BLaER1 (cell line): ENCODE measurements at regions not wholly inside any gene's neighbourhood (a gene's known extent, or its start where the extent isn't known, plus 50 kb on each side); places are given as distances from the start of the nearest gene placed in this dataset.
A peak's percentile ranks its signal among the peaks of the same experiment; 100 is the strongest.

Experiments
- H3K27ac ChIP-seq: shearing (Covaris generic); formaldehyde crosslinking; 2 replicates; pipeline ENCODE4 v1.8.1; 2022
- H3K27me3 ChIP-seq: shearing (Covaris generic); formaldehyde crosslinking; 2 replicates; pipeline ENCODE4 v1.8.1; 2022
- H3K36me3 ChIP-seq: shearing (Covaris generic); formaldehyde crosslinking; 2 replicates; pipeline ENCODE4 v1.8.1; 2022
- H3K4me1 ChIP-seq: shearing (Covaris generic); formaldehyde crosslinking; 2 replicates; pipeline ENCODE4 v1.8.1; 2022
- H3K4me2 ChIP-seq: shearing (Covaris generic); formaldehyde crosslinking; 2 replicates; pipeline ENCODE4 v1.8.1; 2022
- H3K4me3 ChIP-seq: shearing (Covaris generic); formaldehyde crosslinking; 2 replicates; pipeline ENCODE4 v1.8.1; 2022
- H3K9ac ChIP-seq: shearing (Covaris generic); formaldehyde crosslinking; 2 replicates; pipeline ENCODE4 v1.8.1; 2022
- H3K9me3 ChIP-seq: shearing (Covaris generic); formaldehyde crosslinking; 2 replicates; pipeline ENCODE4 v1.8.1; 2022
- H4K20me1 ChIP-seq: shearing (Covaris generic); formaldehyde crosslinking; 2 replicates; pipeline ENCODE4 v1.8.1; 2022
- Cebpa-rat ChIP-seq: shearing (Covaris generic); IDR thresholded peaks from 2 replicates; pipeline ENCODE4 v1.8.1; 2022

DNA sequence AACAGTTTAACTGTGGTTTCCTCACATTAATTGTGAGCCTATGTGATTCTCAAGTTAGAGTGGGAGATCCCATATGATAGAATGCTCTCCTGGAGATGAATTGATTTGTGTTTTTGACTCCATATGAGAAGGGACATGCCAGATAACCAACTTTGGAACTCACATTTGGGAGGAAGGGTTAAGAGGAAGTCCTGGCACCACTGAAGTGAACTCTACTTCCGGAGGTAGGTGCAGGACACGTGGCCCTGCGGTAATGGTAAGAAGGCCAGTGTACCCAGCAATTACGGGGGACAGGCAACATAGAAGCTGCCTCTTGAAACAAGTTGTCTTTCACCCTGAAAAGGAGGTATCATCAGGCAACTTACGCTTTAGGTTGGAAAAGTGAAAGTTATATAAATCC, 146.6 kb upstream of the RFX3 start:
- TF ChIP-seq Cebpa-rat: no peak
- no peaks in the 10 kb centered on the region for H3K27me3 ChIP-seq

DNA sequence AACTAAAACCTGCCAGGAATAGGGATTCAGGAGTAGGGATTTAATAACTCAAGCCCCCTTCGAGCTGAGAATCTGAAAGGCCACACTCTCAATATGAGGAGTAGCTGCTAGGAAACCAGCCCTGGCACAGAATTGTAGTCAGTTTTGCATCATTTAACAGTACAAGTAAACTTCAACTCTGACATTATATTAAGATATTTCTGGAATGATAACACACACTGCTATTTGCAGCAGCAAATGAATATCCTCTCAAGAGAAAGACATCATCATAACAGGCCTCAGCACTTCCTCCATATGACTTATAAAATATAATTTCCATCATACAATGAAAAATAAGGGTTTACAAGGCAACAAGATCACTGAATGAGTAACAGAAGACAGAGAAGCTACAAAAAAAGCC, 138.2 kb upstream of the RFX3 start:
- no peak for TF ChIP-seq Cebpa-rat
- Histone ChIP-seq H3K9me3 (no peaks in the 10 kb centered on the region), H4K20me1 (no peaks in the 10 kb centered on the region), H3K4me3 (no peak overlapping the region), H3K9ac (no peak overlapping the region), H3K36me3 (no peaks in the 10 kb centered on the region), H3K27me3 (no peaks in the 10 kb centered on the region), H3K4me2 (no peak overlapping the region), H3K27ac (no peak overlapping the region), H3K4me1 (no peaks in the 10 kb centered on the region)

More for the DNA sequence above, 146.6 kb upstream of the RFX3 start:
- no peaks in the 10 kb centered on the region for H3K36me3 ChIP-seq
- H3K9ac ChIP-seq: no peak overlapping the region
- no peak overlapping the region for H3K4me2 ChIP-seq
- no peak overlapping the region for H3K27ac ChIP-seq
- H3K4me3 ChIP-seq: no peak overlapping the region
- no peaks in the 10 kb centered on the region for H4K20me1 ChIP-seq
- H3K4me1 ChIP-seq: no peaks in the 10 kb centered on the region
- H3K9me3 ChIP-seq: no peaks in the 10 kb centered on the region

DNA sequence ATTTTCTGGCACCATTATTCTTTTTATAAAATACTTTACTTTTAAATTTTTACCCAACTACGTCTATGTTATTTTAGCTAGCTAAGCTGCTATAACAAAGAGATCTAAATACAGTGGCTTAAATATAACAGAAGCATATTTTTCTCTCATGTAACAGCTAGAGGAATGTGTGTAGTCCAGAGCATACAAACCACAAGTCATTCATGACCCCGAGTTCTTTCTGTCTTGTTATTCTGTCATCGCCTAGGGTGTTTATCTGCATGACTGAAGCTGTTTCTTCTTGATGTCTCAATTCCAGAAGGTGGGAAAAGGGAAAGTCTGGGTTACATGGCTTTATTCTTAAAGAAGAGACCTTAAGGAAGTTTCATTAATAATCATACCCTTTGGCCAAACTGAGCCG, 136.9 kb upstream of the RFX3 start:
- Histone ChIP-seq H3K9me3 (no peaks in the 10 kb centered on the region), H3K9ac (no peak overlapping the region), H3K4me3 (no peak overlapping the region), H3K4me2 (no peak overlapping the region), H3K27ac (no peak overlapping the region), H3K27me3 (no peaks in the 10 kb centered on the region), H3K36me3 (no peaks in the 10 kb centered on the region), H4K20me1 (no peaks in the 10 kb centered on the region), H3K4me1 (no peaks in the 10 kb centered on the region)
- TF ChIP-seq Cebpa-rat: no peak

DNA sequence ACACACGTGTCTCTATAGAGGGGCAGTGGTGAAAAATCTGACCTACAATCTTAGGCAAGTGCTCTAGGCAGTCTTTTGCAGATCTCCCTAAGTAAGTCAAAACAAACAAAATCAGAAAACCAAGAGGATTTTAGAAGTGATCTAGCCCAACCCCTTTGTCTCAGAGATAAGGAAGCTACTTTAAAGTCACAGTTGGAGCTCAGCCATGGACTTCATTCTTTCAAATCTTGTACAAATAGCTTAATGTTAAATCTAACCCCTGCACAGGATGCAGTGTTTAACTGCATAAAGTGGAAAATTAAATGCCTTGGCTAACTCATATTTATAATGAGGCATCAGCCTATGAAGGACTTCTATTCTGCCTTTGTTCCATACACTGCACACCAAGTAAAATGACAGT, 135.1 kb upstream of the RFX3 start:
- no peak overlapping the region for H3K9ac ChIP-seq
- no peak overlapping the region for H3K27ac ChIP-seq
- no peaks in the 10 kb centered on the region for H3K9me3 ChIP-seq
- no peak overlapping the region for H3K4me2 ChIP-seq
- no peaks in the 10 kb centered on the region for H3K36me3 ChIP-seq
- H3K4me1 ChIP-seq: no peaks in the 10 kb centered on the region
- H4K20me1 ChIP-seq: no peaks in the 10 kb centered on the region
- no peaks in the 10 kb centered on the region for H3K27me3 ChIP-seq
- H3K4me3 ChIP-seq: no peak overlapping the region
- no peak for TF ChIP-seq Cebpa-rat

DNA sequence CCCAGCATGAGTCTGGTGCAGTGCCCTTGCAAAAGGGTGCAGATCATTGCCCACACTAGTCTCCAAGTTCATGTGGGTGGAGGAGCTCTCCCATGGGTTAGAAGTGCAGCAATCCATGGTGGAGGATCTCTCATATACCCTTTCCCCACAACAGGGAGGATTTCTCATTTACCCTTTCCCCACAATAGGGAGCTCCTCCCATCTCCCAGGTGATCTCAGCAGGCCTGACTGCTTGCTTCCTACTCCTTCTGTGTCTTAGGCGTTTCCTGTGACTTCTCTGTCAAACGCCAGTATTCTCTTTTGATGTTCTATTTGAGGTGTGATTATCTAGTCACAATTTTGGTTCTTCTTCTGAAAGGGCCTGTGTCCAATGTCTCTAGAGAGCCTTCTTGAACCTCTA, 133.8 kb upstream of the RFX3 start:
- no peak overlapping the region for H3K4me2 ChIP-seq
- no peaks in the 10 kb centered on the region for H3K4me1 ChIP-seq
- H3K27ac ChIP-seq: no peak overlapping the region
- no peaks in the 10 kb centered on the region for H3K9me3 ChIP-seq
- no peaks in the 10 kb centered on the region for H3K27me3 ChIP-seq
- no peaks in the 10 kb centered on the region for H3K36me3 ChIP-seq
- no peak overlapping the region for H3K9ac ChIP-seq
- H3K4me3 ChIP-seq: no peak overlapping the region
- no peak for TF ChIP-seq Cebpa-rat
- H4K20me1 ChIP-seq: no peaks in the 10 kb centered on the region

DNA sequence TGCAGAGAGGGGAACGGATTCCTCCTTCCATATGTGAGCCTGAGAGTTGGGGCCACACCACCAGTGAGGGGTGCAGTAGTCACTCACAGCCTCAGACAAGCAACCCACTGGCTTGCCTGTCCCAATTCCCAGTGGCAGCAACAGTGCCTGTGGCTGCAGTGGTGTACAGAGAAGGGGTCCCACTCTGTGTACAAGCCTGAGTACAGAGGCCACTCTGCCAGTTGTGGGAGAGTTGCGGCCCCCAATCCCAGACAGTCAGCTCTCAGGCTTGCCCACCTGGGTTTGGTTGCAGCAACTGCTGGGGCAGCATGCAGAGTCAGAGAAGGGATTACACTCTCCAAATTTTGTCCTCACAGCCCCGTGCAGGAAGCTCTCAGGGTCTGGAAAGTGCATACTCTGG, 133.2 kb upstream of the RFX3 start:
- TF ChIP-seq Cebpa-rat: no peak
- H4K20me1 ChIP-seq: no peaks in the 10 kb centered on the region
- no peaks in the 10 kb centered on the region for H3K4me1 ChIP-seq
- no peak overlapping the region for H3K9ac ChIP-seq
- no peaks in the 10 kb centered on the region for H3K9me3 ChIP-seq
- no peaks in the 10 kb centered on the region for H3K27me3 ChIP-seq
- H3K4me2 ChIP-seq: no peak overlapping the region
- no peak overlapping the region for H3K27ac ChIP-seq
- H3K36me3 ChIP-seq: no peaks in the 10 kb centered on the region
- H3K4me3 ChIP-seq: no peak overlapping the region

DNA sequence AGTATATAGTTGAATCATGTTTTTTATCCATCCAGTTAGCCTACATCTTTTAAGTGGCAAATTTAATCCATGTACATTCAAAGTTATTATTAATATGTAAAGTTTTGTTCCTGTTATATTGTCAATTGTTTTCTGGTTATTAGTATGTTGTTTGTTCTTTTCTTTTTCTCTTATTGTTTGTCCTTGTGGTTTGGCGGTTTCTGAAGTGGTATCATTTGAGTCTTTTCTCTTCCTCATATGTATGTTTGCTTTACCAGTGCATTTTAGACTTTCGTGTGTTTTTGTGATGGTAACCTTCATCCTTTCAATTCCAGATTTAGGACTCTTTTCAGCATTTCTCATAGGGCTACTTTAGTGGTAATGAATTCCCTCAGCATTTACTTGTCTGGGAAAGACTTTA, 130.4 kb upstream of the RFX3 start:
- H4K20me1 ChIP-seq: no peaks in the 10 kb centered on the region
- no peaks in the 10 kb centered on the region for H3K36me3 ChIP-seq
- TF ChIP-seq Cebpa-rat: no peak
- H3K4me2 ChIP-seq: no peak overlapping the region
- no peaks in the 10 kb centered on the region for H3K9me3 ChIP-seq
- no peak overlapping the region for H3K9ac ChIP-seq
- H3K27ac ChIP-seq: no peak overlapping the region
- H3K27me3 ChIP-seq: no peaks in the 10 kb centered on the region
- peaks cover 10% of the 10 kb centered on the region for H3K4me1 ChIP-seq
- no peak overlapping the region for H3K4me3 ChIP-seq

DNA sequence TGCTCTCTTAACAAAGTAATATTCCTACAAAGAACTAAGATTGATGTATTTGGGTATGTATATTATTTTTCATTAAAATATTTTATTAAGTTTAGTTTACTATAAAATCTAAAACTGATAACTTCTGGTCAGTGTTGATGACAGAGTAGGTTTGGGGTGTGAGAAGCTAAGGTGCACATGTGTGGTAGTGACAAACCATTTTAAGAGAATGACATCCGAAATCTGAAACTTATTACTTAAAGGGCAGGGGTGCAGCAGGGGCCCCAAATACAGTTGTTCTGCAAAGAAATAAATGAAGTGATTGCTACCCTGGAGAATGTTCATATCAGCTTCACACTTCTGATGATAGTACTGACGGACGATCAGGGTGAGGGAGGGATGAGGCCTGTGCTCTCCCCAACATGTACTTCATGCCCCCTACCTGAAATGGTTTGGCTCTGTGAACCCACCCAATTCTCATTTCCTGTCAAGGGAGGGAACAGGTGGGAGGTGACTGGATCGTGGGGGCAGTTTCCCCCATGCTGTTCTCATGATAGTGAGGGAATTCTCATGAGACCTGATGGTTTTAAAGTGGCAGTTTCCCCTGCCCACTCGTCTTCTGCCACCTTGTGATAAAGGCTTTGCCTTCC, 125.3 kb upstream of the RFX3 start:
- no peak for TF ChIP-seq Cebpa-rat
- Histone ChIP-seq H3K36me3 (no peaks in the 10 kb centered on the region), H4K20me1 (no peaks in the 10 kb centered on the region), H3K4me1 (peaks cover 12% of the 10 kb centered on the region), H3K4me2 (peak overlapping the region; percentile 41), H3K9ac (peak overlapping the region; percentile 46; the same call in 1 of the 2 replicates), H3K27ac (no peak overlapping the region), H3K4me3 (no peak overlapping the region), H3K9me3 (no peaks in the 10 kb centered on the region), H3K27me3 (no peaks in the 10 kb centered on the region)

DNA sequence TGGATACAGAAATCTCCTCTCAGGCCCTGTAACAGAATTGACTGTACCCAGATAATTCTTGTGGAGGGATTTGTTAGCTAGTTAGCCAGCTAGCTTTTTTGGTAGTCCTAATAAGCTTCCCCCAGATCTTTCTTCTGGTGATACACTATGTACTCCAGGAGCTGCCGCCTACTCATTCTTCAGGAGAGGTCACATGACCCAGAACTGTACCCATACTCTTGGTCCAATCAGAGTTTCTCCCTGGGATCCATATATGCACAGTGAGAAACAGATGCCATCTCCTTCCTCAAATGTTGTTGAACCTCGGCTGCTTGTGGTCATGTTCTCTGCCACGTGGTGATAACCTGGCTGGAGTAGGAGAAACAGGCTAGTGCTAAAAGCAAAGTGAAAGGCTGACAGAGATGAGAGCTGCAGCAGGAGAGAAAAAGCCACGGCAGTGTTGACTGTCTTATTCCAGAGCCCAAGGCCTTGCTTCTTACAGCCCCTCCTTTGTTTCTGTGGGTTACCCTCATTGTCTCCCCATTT, 123.0 kb upstream of the RFX3 start:
- Histone ChIP-seq H3K9ac (no peak overlapping the region), H3K36me3 (no peaks in the 10 kb centered on the region), H3K27me3 (no peaks in the 10 kb centered on the region), H3K4me1 (peaks cover 12% of the 10 kb centered on the region), H3K4me3 (no peak overlapping the region), H3K9me3 (no peaks in the 10 kb centered on the region), H4K20me1 (no peaks in the 10 kb centered on the region), H3K4me2 (no peak overlapping the region), H3K27ac (no peak overlapping the region)
- no peak for TF ChIP-seq Cebpa-rat

DNA sequence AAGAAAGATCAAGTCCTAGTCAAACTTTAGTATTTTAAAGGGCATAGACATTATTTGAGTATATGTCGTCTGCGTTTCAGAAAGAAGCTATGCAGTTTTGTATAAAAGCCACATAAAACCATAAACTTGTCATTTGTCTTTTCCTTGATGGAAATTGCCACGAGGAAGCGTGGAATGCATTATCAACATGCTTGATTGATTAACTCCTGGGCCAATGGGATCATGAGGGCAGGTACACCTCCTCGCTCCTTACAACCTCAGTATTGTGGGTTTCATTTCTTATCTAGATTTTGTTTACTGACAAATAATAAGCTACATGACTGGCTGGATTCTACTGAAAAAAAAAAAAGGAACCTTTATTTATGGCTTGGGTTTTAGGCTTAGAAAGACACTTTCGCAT, 122.5 kb upstream of the RFX3 start:
- TF ChIP-seq Cebpa-rat: no peak
- Histone ChIP-seq H3K9me3 (no peaks in the 10 kb centered on the region), H3K27ac (no peak overlapping the region), H3K9ac (no peak overlapping the region), H3K4me2 (no peak overlapping the region), H3K4me3 (no peak overlapping the region), H3K36me3 (no peaks in the 10 kb centered on the region), H3K27me3 (no peaks in the 10 kb centered on the region), H4K20me1 (no peaks in the 10 kb centered on the region), H3K4me1 (peaks cover 12% of the 10 kb centered on the region)

DNA sequence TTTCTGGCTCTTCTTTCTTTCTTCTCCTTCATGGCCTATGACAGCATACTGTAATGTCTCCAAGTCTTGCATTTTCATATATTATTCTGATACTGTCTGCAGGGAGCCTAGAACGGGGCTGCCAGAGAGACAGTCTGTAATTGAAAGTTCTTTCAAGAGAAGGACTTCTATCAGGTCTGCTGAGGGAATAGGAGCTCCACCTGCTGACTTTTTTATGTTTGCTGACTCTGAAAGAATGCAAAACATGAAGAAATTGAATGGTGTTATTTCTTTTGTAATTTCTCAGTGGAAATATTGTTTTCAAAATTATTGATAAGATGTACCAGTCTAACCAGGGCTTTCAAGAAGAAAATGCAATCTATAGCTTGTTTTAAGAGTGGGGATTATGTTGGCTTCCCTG, 121.9 kb upstream of the RFX3 start:
- no peak overlapping the region for H3K4me3 ChIP-seq
- H3K9ac ChIP-seq: no peak overlapping the region
- H3K4me1 ChIP-seq: peaks cover 12% of the 10 kb centered on the region
- H3K36me3 ChIP-seq: no peaks in the 10 kb centered on the region
- H4K20me1 ChIP-seq: no peaks in the 10 kb centered on the region
- H3K4me2 ChIP-seq: no peak overlapping the region
- H3K9me3 ChIP-seq: no peaks in the 10 kb centered on the region
- no peak for TF ChIP-seq Cebpa-rat
- no peak overlapping the region for H3K27ac ChIP-seq
- no peaks in the 10 kb centered on the region for H3K27me3 ChIP-seq
